WTC11 (cell line): ENCODE measurements at regions not wholly inside any gene's neighbourhood (a gene's known extent, or its start where the extent isn't known, plus 50 kb on each side); places are given as distances from the start of the nearest gene placed in this dataset.

Source experiments
- ATAC-seq: fragments of 200-7000 bp; cut with Tn5 transposase; 2 replicates; pipeline ENCODE4 v1.10.0; 2021; ENCODE audit warnings: mild to moderate bottlenecking, moderate library complexity
- CTCF ChIA-PET: fragments of 300-600 bp; sonication (Branson Sonifier 250); formaldehyde crosslinking; loops from one replicate; lab custom pipeline; 2021; ENCODE audit warnings: antibody characterized with exemption; lab: Charles Lee
- POLR2A ChIA-PET: fragments of 350-600 bp; sonication (Branson Sonifier 250); formaldehyde crosslinking; loops from one replicate; lab custom pipeline; 2021; ENCODE audit warnings: antibody characterized with exemption; lab: Charles Lee
- DNase-seq: peaks from one replicate; pipeline ENCODE4 v3.0.0; 2021; ENCODE audit warnings: low spot score
- H3K27ac Mint-ChIP-seq: 2 replicates; pipeline ENCODE4 v1.8.0; 2021; ENCODE audit warnings: mixed read lengths
- H3K27me3 Mint-ChIP-seq: 2 replicates; pipeline ENCODE4 v1.8.0; 2021; ENCODE audit warnings: low read depth, mild to moderate bottlenecking, moderate library complexity, mixed read lengths
- H3K36me3 Mint-ChIP-seq: 2 replicates; pipeline ENCODE4 v1.8.0; 2021; ENCODE audit warnings: mixed read lengths
- H3K4me1 Mint-ChIP-seq: 2 replicates; pipeline ENCODE4 v1.8.0; 2022; ENCODE audit warnings: mixed read lengths
- H3K4me3 Mint-ChIP-seq: 2 replicates; pipeline ENCODE4 v1.8.0; 2021; ENCODE audit warnings: mild to moderate bottlenecking, moderate library complexity, mixed read lengths
- H3K9me3 Mint-ChIP-seq: 2 replicates; pipeline ENCODE4 v1.8.0; 2021; ENCODE audit warnings: mixed read lengths
- CBFB ChIP-seq: sonication (generic); formaldehyde crosslinking; IDR thresholded peaks from 2 replicates; pipeline ENCODE4 v1.8.1; 2022; ENCODE audit warnings: mild to moderate bottlenecking, low read depth, missing genetic modification reagents
- CTCF ChIP-seq: fragments of 200-600 bp; IDR thresholded peaks from 2 replicates; pipeline ENCODE4 v1.8.0; 2022; ENCODE audit warnings: antibody characterized with exemption
- E2F5 ChIP-seq: sonication (generic); formaldehyde crosslinking; IDR thresholded peaks from 2 replicates; pipeline ENCODE4 v1.8.1; 2022; ENCODE audit warnings: mild to moderate bottlenecking, moderate library complexity, missing genetic modification reagents
- ERG ChIP-seq: fragments of 250-450 bp; sonication (Bioruptor Pico); IDR thresholded peaks from 2 replicates; pipeline ENCODE4 v1.8.0; 2021; ENCODE audit warnings: mild to moderate bottlenecking
- FOXP1 ChIP-seq: sonication (generic); formaldehyde crosslinking; IDR thresholded peaks from 2 replicates; pipeline ENCODE4 v1.8.0; 2022; ENCODE audit warnings: missing genetic modification reagents, mild to moderate bottlenecking, moderate library complexity, borderline replicate concordance
- GABPB1 ChIP-seq: sonication (generic); formaldehyde crosslinking; IDR thresholded peaks from 2 replicates; pipeline ENCODE4 v1.8.1; 2023; ENCODE audit warnings: mild to moderate bottlenecking, missing genetic modification reagents
- GRHL2 ChIP-seq: fragments of 250-450 bp; sonication (Bioruptor Pico); IDR thresholded peaks from 2 replicates; pipeline ENCODE4 v1.8.0; 2022; ENCODE audit warnings: mild to moderate bottlenecking, moderate library complexity; ENCODE audit not compliant: insufficient replicate concordance, severe bottlenecking
- JAZF1 ChIP-seq: fragments of 250-450 bp; sonication (Bioruptor Pico); IDR thresholded peaks from 2 replicates; pipeline ENCODE4 v1.9.0; 2021; ENCODE audit warnings: moderate library complexity, mild to moderate bottlenecking, inconsistent platforms
- NR3C1 ChIP-seq: sonication (generic); formaldehyde crosslinking; conservative IDR thresholded peaks from 2 replicates; pipeline ENCODE4 v1.8.1; 2023; ENCODE audit warnings: low read depth, mild to moderate bottlenecking, missing genetic modification reagents
- PRDM15 ChIP-seq: sonication (generic); formaldehyde crosslinking; IDR thresholded peaks from 2 replicates; pipeline ENCODE4 v1.8.0; 2022; ENCODE audit warnings: missing genetic modification reagents
- PREB ChIP-seq: sonication (generic); formaldehyde crosslinking; IDR thresholded peaks from 2 replicates; pipeline ENCODE4 v1.8.1; 2022; ENCODE audit warnings: mild to moderate bottlenecking, missing genetic modification reagents, moderate library complexity, borderline replicate concordance
- PRRX2 ChIP-seq: fragments of 250-450 bp; sonication (Bioruptor Pico); IDR thresholded peaks from 2 replicates; pipeline ENCODE4 v1.8.0; 2021; ENCODE audit warnings: mild to moderate bottlenecking
- SMAD3 ChIP-seq: sonication (generic); formaldehyde crosslinking; IDR thresholded peaks from 2 replicates; pipeline ENCODE4 v1.8.0; 2022; ENCODE audit warnings: missing genetic modification reagents, mild to moderate bottlenecking, borderline replicate concordance
- SOX15 ChIP-seq: fragments of 250-450 bp; sonication (Bioruptor Pico); IDR thresholded peaks from 2 replicates; pipeline ENCODE4 v1.9.0; 2021; ENCODE audit warnings: mild to moderate bottlenecking
- STAT6 ChIP-seq: sonication (generic); formaldehyde crosslinking; conservative IDR thresholded peaks from 2 replicates; pipeline ENCODE4 v1.8.1; 2023; ENCODE audit warnings: mild to moderate bottlenecking, low read depth, missing genetic modification reagents, moderate library complexity
- TEAD1 ChIP-seq: sonication (generic); formaldehyde crosslinking; IDR thresholded peaks from 2 replicates; pipeline ENCODE4 v1.8.0; 2022; ENCODE audit warnings: mild to moderate bottlenecking, missing genetic modification reagents
- TEAD4 ChIP-seq: sonication (generic); formaldehyde crosslinking; IDR thresholded peaks from 2 replicates; pipeline ENCODE4 v1.8.0; 2022; ENCODE audit warnings: mild to moderate bottlenecking, missing genetic modification reagents
- ZNF232 ChIP-seq: sonication (generic); formaldehyde crosslinking; IDR thresholded peaks from 2 replicates; pipeline ENCODE4 v1.8.0; 2022; ENCODE audit warnings: mild to moderate bottlenecking, missing genetic modification reagents
- ZNF512 ChIP-seq: sonication (generic); formaldehyde crosslinking; IDR thresholded peaks from 2 replicates; pipeline ENCODE4 v1.8.1; 2022; ENCODE audit warnings: missing genetic modification reagents, borderline replicate concordance
- ZSCAN18 ChIP-seq: fragments of 250-450 bp; sonication (Bioruptor Pico); IDR thresholded peaks from 2 replicates; pipeline ENCODE4 v2.1.2; 2022; ENCODE audit warnings: mild to moderate bottlenecking, moderate library complexity

GRCh38 chr2:18180912-18181311 lies 302.4 kb downstream of the KCNS3 start (continued):
- TF ChIP-seq ERG (no peak), PRRX2 (CRISPR knock-in tag) (no peak), STAT6 (CRISPR knock-in tag) (no peak), E2F5 (CRISPR knock-in tag) (no peak), ZNF232 (no peak)

GRCh38 chr2:18180031-18180610 lies 301.7 kb downstream of the KCNS3 start:
- ATAC-seq, result no peak
- no peak for TF ChIP-seq CBFB (CRISPR knock-in tag)
- TF ChIP-seq PRDM15 (CRISPR knock-in tag), result no peak
- TF ChIP-seq SOX15 (CRISPR knock-in tag), result no peak
- no peak for TF ChIP-seq JAZF1 (CRISPR knock-in tag)
- TF ChIP-seq SMAD3, result no peak
- TF ChIP-seq TEAD1 (CRISPR knock-in tag), result no peak
- TF ChIP-seq FOXP1 (CRISPR knock-in tag), result no peak
- no peak for TF ChIP-seq GRHL2
- no peak for TF ChIP-seq PRRX2 (CRISPR knock-in tag)
- no peak for TF ChIP-seq ZSCAN18 (CRISPR knock-in tag)
- TF ChIP-seq ZNF512, result no peak
- no peak for TF ChIP-seq PREB (CRISPR knock-in tag)
- no peak for TF ChIP-seq ZNF232
- TF ChIP-seq TEAD4 (CRISPR knock-in tag), result no peak
- TF ChIP-seq CTCF, result no peak
- no peak for TF ChIP-seq GABPB1
- no peak for TF ChIP-seq NR3C1 (CRISPR knock-in tag)
- ChIA-PET POLR2A (no interaction called here), CTCF (interaction anchor here (0.5 to 2.7 kb wide), 4 partner anchors 25 to 200 kb away, joined by 3 to 8 read pairs (median 4); no protein-coding TSS in a partner anchor)
- Mint-ChIP-seq H3K27me3 (no peaks in the 10 kb centered on the region), H3K4me3 (no peak overlapping the region), H3K4me1 (no peaks in the 10 kb centered on the region), H3K27ac (no peak overlapping the region), H3K36me3 (no peaks in the 10 kb centered on the region), H3K9me3 (no peaks in the 10 kb centered on the region)
- no peak for DNase-seq
